ENCODE measurements at regions not wholly inside any gene's neighbourhood (a gene's known extent, or its start where the extent isn't known, plus 50 kb on each side); places are given as distances from the start of the nearest gene placed in this dataset.
"Not testable (repeated sequence)": the region's sequence is repeated elsewhere in the genome, so short reads cannot be mapped to it uniquely, and the experiment has no call there.

DNA sequence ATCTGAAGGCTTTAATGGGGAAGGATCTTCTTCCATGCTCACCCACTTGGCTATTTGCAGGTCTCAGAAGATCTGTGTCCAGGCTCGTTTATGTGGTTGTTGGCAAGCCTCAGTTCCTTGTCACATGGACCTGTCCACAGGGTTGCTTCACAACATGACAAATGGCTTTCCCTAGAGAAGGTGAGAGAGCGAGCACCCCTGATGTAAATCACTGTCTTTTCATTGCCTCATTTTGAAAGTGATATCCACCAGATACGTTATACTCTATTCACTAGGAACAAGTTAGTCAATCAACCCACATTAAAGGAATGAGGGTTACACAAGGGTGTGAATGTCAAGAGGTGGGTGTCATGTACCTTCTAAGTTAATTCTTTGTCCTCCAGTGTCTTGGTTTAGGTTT is 433.3 kb downstream of the RPS6KC1 start:
- DNase-seq: no peak

DNA sequence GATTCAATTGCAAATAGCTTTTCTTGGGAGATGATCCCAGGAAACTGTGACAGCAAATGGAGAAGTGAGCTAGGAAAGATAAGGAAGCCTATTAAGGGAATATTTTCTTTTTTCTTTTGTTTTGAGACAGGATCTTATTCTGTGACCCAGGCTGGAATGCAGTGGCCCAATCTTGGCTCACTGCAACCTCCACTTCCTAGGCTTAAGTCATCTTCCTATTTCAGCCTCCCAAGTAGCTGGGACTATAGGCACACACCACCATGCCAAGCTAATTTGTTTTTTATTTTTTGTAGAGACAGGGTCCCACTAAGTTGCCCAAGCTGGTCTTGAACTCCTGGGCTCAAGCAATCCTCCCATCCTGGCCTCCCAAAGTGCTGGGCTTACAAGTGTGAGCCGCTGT is 433.7 kb downstream of the RPS6KC1 start:
- no peak for DNase-seq

DNA sequence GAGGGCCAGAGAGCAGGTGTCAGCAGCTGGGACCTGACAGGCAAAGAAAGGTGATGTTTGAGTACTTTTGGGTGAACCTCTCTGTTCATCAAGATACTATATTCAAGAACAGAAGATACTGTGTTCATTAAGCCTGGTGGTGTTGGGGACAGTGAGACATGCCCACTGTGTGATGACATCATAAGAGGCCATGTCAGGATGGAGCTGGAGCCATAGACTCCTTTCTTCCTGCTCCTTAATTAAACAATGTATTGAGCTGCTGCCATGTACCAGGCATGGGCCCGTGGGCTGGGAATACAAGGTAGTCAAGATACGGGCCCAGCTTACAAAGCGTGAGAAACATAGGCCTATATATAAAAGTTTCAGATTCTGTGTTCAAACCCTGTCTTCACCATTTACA is 435.4 kb downstream of the RPS6KC1 start:
- DNase-seq: no peak

DNA sequence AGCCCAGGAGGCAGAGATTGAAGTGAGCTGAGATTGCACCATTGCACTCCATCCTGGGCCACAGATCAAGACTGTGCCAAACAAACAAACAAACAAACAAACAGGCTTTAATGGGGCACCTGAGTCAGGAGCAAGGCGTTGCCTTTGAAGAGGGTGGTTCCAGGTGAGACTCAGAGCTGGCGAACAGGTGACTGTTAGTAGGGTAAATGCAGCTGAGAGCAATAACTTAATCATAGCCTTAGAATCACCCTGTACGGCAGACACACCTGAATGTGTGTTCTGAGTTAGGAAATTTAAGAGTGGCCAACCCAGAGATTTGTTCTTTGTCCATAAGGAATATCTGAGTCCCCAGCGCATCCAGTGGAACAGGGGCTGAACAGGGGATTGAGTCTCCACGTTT is 440.4 kb downstream of the RPS6KC1 start:
- no peak for DNase-seq

DNA sequence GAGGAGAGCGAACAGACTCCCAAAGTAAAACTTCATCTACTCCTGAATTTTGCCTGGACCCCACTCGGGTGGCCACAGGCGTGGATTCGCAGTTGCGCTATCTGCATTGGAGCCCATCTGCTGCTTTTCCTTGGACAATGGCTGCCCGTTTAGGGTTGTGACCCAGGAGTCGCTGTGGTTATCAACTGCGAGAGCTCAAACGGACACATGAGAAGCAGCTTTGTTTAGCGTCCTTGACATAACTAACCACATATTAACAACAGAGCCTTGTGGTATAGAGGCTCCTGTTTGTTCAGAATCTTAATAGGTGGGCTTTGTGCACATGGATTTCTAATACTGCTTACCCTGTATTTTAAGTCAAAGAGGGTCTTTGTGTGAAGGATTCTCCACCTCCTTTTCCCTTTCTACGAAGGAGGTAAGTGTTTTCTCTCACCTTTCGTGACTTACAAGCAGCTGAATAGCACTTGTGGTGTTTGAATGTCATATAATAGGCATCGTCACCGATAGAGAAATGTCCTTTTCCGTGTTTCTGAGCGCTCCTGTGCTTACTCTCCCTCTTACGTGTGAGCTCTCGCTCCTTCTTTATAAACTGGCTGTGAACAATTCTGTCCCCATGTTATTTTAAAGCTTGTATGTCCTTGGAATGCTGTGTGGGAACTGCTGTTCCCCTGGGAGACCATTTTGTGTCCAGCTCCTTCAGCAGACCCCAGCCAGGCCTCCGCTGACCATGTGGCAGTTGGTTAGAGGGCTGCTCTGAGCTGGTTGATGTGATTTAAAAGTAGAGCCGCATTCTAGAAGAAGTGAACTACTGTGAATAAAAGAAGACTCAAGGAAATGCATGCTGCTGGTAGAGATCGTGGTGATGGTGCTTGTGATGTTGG is 441.4 kb downstream of the RPS6KC1 start:
- DNase-seq: no peak

DNA sequence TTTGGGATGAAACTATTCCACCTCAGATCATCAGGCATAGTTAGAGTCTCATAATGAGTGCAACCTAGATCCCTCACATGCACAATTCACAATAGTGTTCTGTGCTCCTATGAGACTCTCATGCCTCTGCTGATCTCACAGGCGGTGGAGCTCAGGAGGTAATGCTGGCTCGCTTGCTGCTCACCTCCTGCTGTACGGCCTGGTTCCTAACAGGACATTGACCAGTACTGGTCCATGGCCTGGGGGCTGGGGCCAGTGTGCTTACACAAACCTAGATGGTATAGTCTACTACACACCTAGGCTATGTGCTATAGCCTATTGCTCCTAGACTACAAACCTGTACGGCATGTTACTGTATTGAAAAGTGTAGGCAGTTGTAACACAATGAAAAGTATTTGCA is 448.4 kb downstream of the RPS6KC1 start:
- no peak for DNase-seq

DNA sequence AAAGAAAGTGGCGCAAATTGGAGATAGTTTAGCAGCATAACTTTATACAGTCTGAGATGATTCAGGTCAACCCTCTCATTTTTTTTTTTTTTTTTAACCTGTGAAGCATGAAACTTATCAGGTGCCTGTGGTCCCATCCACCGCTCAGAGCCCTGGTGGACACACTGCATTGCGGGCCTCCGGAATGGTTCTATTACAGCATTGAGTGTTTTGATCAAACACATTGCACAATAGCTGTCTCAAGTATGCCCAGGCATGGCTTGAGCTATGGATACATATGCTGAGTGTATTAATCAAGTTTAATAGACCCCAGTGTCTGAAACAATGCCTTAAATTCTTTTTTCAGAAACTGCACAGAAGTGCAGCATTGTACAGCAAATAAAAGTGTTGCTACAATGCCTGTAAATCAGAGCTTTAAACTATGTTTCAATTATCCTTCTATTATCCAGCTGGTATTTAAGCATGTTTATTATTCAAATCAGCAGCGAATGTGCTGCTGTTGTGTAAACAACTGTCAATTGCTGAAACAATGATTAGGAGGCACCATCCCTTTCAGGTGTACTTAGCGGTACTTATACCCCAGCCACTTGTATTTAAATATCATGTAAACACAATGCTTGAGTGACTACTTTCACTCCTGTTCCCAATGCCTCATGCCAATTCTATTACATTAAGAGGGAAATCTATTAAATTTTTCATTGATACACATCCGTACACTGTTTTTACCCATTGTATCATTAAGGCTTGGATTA is 456.6 kb downstream of the RPS6KC1 start:
- DNase-seq: no peak

DNA sequence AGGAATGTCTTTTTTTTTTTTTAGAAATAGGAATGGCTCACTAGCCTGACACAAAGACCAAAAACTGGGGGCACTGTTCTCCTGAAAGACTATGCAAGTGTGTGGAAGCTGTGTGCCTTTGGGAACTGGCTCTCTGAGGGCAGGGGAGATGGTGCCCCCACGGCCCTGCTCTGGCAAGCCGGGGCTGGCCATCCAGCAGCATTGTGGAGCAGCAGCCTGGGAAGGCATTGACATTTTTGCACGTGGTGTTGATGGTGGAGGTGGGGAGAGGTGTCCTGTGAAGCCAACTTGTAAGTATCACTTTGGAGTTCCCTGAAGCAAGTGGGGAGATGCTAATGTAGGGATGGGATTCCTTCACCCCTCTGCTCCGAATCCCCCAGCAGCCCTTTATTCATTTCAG is 460.1 kb downstream of the RPS6KC1 start:
- DNase-seq: no peak

DNA sequence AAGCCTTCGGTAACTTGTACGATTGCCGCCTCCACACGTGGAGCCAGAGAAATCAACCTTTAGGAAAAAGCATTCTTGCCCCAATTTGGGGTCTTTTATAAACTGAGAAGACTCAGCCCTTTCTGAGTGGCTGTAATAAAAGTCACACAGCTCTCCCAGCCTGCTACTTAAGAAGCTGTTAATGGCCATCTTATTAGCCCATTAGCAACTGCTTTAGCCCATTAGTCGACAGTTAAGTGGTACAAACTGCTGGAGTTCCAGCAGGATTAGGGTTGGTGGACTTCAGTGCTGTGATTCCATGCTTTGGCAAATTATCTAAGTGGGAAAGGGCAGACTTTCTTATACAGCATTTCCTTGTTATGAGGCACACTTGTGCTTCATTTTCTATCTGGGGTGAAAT is 461.3 kb downstream of the RPS6KC1 start:
- no peak for DNase-seq

DNA sequence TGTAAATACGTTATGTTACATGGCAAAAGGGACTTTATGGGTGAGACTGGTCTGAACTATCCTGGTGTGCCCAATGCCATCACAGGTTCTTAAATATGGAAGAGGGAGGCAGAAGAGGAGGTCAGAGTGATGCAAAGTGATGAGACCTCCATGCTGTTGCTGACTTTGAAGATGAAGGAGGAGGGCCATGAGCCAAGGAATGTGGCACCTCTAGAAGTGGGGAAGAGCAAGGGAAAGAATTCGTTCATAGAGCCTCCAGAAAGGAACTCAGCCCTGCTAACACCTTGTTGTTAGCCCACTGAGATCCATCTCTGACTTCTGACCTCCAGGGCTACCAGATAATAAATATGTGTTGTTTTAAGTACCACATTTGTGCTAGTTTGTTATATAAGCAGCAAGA is 462.0 kb downstream of the RPS6KC1 start:
- DNase-seq: no peak

DNA sequence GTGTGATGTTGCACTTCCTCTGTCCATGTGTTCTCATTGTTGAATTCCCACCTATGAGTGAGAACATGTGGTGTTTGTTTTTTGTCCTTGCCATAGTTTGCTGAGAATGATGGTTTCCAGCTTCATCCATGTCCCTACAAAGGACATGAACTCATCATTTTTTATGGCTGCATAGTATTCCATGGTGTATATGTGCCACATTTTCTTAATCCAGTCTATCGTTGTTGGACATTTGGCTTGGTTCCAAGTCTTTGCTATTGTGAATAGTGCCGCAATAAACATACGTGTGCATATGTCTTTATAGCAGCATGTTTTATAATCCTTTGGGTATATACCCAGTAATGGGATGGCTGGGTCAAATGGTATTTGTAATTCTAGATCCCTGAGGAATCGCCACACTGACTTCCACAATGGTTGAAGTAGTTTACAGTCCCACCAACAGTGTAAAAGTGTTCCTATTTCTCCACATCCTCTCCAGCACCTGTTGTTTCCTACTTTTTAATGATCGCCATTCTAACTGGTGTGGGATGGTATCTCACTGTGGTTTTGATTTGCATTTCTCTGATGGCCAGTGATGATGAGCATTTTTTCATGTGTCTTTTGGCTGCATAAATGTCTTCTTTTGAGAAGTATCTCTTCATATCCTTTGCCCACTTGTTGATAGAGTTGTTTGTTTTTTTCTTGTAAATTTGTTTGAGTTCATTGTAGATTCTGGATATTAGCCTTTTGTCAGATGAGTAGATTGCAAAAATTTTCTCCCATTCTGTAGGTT is 463.6 kb downstream of the RPS6KC1 start:
- DNase-seq: not testable (repeated sequence)

DNA sequence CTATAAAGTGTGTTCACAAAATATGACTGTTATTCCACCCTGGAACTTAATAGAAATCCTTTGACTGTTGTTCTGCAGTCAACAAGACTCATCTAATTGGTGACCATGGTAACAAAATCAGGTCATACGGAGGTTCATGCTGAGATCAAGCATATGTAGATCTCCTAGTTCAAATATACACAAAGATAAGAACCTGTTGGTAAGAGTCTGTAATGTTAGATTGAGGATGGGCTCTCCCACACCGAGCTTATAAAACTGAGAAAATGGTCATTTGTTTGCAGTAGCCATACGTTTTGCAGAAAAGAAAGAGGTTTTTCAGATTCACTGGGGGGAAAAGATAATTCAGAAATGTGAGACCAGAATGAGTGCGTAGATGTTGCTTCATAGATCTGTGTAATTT is 468.1 kb downstream of the RPS6KC1 start:
- DNase-seq: no peak

DNA sequence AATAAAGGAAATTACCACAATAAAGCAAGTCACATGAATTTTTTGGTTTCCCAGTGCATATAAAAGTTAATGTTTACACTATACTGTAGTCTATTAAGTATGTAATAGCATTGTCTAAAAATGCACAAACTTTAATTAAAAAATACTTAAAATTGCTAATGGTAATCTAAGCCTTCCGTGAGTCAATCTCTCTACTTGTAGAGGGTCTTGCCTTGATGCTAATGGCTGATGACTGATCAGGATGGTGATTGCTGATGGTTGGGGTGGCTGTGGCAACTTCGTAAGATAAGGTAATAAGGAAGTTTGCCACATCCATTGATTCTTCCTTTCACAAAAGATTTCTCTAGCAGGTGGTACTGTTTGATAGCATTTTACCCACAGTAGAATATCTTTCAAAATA is 466.6 kb upstream of the PROX1 start:
- no peak for DNase-seq

DNA sequence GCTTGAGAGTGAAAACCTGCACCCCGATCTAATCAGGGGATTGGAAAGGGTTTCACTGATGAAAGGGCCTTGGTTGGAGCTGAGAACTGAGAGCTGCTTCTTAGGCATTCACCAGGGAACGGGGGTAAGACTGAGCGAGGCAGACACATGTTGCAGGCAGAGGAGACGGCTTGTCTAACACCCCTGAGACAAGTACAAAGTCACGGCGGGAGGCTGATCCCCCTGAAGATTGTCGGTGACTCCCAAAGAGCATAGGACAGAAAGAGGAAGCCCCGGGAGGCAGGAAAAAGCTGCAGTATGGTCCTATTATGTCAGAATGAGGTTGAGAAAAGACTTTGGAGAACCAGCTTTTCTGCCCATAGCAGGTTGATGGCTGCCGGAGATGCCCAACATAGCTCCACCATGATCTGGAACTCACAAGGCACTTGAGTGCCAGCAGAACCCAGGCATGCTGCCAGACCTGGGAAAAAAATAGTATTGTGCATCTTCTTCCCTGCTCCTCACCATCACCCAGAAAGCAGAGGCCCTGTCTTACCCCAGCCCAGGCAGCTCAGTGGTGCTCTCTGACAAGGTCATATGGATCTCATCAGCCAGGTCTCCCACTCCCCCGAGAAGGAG is 463.9 kb upstream of the PROX1 start:
- no peak for DNase-seq

DNA sequence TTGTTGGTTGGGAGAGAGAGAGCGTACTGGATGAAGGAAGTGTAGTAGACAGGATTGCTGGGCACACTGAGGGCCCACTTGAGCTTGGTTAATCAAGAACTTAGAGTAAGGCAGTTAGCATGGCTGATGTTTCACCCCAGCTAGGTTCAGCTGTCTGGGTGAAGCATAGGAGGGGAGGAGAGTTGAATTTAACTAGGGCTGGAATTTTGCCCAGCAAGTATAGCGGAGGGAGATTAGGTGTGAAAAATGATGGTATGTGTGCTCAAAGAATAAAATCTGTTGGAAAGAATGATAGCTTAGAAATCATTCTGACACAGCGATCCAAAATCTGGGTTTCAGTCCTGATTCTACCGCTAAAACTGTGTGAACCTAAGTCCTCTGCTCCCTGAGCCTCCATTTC is 461.5 kb upstream of the PROX1 start:
- no peak for DNase-seq

DNA sequence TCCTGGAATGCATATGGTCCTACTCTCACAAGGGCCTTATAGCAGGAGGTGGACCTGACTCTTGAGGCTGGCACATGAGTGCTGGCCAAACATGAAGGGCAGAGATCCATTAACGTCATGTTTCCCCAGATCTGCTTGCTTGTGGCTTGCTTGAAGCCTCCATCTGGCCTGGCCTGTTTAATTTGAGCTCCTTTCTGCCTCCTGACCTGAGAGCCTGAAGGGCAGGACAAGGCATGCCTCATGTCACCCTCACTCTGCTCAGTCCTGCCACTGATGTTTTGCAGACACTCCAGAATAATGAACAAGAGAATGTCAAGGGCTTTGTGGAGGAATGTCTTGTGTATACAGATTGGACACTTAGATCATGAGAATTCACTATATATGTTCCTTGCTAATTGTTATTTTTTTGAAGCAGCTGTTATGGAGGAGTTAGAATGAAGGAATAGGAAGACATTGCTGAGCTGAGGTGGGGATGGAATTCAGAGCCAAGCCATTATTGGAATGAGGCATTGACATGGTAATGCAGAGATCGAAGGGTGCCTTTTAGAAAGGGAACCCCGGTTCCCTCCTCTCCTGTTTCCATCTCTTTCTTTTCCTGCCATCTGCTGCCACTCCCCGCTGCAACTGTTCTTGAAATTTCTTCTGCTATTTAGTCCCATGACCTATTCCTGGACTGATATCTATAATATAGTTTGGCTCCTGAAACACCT is 457.0 kb upstream of the PROX1 start:
- no peak for DNase-seq

DNA sequence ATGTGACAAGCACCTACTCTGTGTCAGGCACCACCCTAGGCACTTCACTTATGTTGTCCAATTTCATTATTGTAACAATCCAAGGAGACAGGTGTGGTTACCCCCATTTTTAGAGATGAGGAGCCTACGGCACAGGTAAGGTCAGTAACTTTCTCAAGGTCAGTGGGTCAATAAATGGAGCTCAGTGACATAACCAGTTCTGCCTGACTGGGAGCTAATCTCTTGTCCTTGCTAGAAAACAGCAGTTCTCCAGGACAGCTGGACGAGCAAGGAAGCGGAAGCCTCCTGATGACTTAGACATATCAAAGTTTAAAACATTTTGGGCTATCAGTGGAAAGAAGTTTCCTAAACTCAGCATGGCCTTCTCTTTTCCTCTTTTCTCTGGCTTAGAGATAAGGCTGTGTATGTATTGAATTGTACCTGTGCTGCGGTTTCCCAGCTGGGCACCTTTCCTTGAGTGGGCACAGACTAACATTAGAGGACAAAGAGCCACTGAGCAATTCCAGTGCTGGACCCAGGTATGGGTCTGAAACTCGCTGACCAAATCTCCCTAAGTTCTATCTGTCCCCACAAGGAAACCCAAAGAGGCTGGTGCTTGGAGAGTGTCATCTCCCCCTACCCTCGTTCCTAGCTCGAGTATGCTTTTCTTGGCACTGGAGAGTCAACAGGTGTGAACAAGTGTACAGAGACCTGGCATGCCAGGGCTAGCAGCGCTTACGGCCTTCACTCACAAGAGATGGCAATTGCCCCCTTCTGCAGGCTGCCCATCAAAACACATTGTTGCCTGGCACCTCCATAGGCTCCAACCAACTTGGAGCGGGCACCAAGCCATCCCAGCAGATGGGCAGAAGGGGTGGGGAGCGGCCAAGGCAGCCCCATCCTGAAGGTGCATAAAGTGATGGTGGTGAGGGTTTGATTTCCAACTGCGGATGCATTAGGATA is 456.1 kb upstream of the PROX1 start:
- DNase-seq: no peak

DNA sequence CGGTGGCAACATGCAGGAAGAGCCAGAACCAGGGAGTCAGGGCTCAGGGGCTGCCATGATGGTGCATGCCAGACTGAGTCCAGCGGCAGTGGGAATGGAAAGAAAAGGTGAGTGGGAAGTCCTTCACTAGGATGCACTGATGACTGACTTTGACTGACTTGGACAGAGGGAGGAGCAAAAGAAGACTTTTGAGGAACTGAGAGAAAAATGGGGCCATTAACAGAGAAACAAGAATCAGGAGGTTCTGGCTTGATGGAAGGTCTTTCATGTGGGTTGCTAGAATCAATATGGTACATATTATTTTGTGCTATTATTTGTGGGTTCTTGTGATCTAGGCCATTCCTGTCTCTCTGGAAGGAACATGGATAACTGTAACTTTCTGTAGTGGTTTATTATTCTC is 454.6 kb upstream of the PROX1 start:
- no peak for DNase-seq

DNA sequence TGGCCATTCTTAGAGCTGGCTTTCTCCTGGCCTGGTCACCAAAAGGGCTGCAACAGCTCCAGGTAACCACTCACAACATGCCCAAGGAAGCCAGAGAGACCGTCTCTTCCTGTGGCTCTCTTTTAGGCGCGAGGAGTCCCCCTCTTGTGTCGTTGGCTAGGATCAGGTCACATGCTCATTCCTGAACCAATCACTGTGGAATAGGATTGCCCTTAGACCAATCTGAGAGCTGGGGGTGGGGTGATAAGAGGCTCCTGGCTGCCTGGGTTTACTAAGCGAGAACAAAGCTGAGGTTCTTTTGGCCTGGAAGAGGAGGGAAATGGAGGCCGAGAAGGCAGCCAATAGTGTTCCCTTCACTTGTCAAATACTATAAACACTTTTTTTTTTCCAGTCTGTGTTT is 452.1 kb upstream of the PROX1 start:
- DNase-seq: no peak

DNA sequence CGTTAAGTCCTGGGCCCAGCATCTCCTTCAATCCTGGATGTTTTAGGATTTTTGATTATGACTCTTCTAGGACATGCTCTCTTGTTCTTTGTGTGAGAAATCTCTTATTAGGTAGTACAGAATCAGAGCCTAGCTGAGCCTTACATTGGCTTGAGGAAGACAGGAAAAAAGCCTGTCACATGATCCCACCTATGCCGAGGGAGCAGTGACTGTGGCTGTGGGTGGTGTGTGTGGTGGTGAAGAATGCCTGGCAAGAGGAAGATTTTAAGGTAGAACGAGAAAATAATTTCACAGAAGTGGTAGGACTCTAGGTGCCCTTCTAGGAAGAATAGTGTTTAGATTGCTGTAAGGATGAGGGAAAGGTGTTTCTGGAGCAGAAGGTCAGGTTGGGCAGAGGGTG is 449.5 kb upstream of the PROX1 start:
- DNase-seq: no peak

DNA sequence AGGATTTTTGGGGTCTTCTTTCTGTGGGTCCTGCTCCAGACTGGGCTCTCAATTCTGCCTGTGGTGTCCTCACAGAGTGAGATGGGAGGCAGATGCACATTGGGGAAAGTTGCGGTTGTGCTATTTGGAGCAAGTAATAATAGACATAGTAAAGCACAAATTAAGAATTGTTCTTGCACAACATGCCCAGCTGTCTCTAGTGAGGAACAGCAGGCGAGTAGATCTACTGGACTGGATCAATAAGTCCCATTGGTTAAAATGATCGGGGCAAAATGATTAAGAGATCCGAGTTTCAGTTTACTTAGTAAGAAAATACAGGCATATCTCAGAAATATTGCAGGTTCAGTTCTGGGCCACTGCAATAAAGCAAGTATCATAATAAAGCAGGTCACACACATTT is 448.3 kb upstream of the PROX1 start:
- DNase-seq: no peak
